Thoracic aorta (tissue), 2 donors: ENCODE measurements at regions not wholly inside any gene's neighbourhood (a gene's known extent, or its start where the extent isn't known, plus 50 kb on each side); places are given as distances from the start of the nearest gene placed in this dataset.
A peak's percentile ranks its signal among the peaks of the same experiment; 100 is the strongest.
"Not testable (repeated sequence)": the region's sequence is repeated elsewhere in the genome, so short reads cannot be mapped to it uniquely, and the experiment has no call there.

Experiments used
- ATAC-seq: fragments of 150-250 bp; one replicate; pipeline ENCODE4 v1.8.0; 2017; ENCODE audit warnings: low read depth; ENCODE audit not compliant: insufficient number of reproducible peaks, low FRiP score
- DNase-seq: peaks from one replicate; pipeline ENCODE4 v3.0.0-alpha.2; 2020; ENCODE audit warnings: low spot score
- H3K27ac ChIP-seq, 2 donors: fragments of 200-600 bp; sonication (generic); 1 replicate in 1 of 2; 2 replicates in 1 of 2; pipeline ENCODE4 v1.5.1; 2016; ENCODE audit warnings: mild to moderate bottlenecking in 2 of 2, moderate library complexity in 2 of 2
- H3K27me3 ChIP-seq: fragments of 200-600 bp; sonication (generic); replicated peaks from 2 replicates; pipeline ENCODE4 v1.6.0; 2016; ENCODE audit warnings: mild to moderate bottlenecking; ENCODE audit not compliant: insufficient read depth
- H3K36me3 ChIP-seq: fragments of 200-600 bp; sonication (generic); one replicate; pipeline ENCODE4 v1.5.1; 2016
- H3K4me1 ChIP-seq, 2 donors: fragments of 200-600 bp; sonication (generic); 1 replicate in 1 of 2; 2 replicates in 1 of 2; pipeline versions ENCODE4 v1.5.1 to v1.6.0; 2016; ENCODE audit warnings: low read depth in 2 of 2, mild to moderate bottlenecking in 1 of 2; ENCODE audit not compliant: control insufficient read depth in 1 of 2
- H3K4me3 ChIP-seq: fragments of 200-600 bp; sonication (generic); 2 replicates; pipeline ENCODE4 v1.5.1; 2016; ENCODE audit warnings: mild to moderate bottlenecking
- H3K9me3 ChIP-seq: fragments of 200-600 bp; sonication (generic); 2 replicates; pipeline ENCODE4 v1.5.1; 2016
- CTCF ChIP-seq: fragments of 200-600 bp; sonication (generic); IDR thresholded peaks from one replicate; pipeline ENCODE4 v1.5.1; 2019; ENCODE audit warnings: antibody characterized with exemption

- Histone ChIP-seq H3K4me3 (no peak overlapping the region), H3K27me3 (no peaks in the 10 kb centered on the region), H3K4me1 (peaks cover 34 to 69% of the 10 kb centered on the region in 2 donors), H3K9me3 (no peaks in the 10 kb centered on the region), H3K36me3 (no peaks in the 10 kb centered on the region), H3K27ac (peak overlapping the region; percentile 92 to 98)
- no peak for DNase-seq
- no peak for TF ChIP-seq CTCF
- ATAC-seq, result no peak
These were observed 190.6 kb downstream of the TBC1D2B start for GRCh38 chr15:77886805-77887448.

- peaks cover 34 to 66% of the 10 kb centered on the region in 2 donors for H3K4me1 ChIP-seq
- not testable (repeated sequence) for DNase-seq, H3K27me3 ChIP-seq, ATAC-seq, H3K9me3 ChIP-seq, H3K36me3 ChIP-seq, H3K4me3 ChIP-seq
- H3K27ac ChIP-seq, result peak overlapping the region; percentile 92 to 98
These were observed 191.5 kb downstream of the TBC1D2B start for GRCh38 chr15:77885877-77886500.

DNA sequence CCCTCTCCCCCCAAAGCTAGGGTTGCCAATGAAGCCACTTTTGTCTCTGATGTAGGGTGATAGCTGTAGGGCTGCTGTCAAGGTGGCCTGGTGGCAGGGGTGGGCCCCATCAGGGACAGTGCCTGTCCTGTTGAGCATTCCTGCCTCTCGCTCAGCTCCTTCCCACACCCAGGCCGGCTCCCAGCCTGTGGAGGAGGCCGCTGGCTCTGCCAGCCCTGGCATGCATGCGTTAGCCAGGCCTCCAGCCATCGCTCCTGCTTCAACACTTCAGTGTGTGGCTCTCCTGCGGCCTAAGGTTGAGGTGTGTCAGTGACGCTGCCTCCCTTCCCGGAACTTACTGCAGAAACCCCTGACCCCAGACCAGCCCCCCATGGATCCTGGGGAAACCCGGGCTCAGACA, 194.5 kb downstream of the TBC1D2B start:
- not testable (repeated sequence) for H3K4me3 ChIP-seq, H3K27me3 ChIP-seq, H3K9me3 ChIP-seq, H3K36me3 ChIP-seq, ATAC-seq, H3K27ac ChIP-seq, DNase-seq
- H3K4me1 ChIP-seq, result peaks cover 15 to 41% of the 10 kb centered on the region in 2 donors

DNA sequence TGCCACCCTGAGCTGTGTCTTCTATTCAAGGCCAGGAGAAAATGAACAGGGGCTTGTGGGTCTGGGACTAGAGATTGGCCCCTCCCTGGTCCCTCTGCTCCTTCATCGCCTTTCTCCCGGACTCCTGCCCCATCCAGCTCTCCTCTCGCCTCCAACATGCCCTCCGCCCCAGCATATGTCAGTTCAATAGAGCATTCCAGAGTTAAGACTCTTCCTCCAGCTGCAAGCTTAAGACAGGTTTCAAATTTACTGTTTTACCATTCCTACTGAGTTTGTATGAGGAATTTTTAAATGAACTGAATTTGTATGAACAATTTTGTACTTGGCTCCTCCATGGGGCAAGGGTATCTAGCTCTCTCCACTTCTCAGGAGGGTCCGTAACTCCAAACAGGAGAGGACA, 195.6 kb downstream of the TBC1D2B start:
- no peak overlapping the region for H3K27ac ChIP-seq
- H3K4me3 ChIP-seq, result no peak overlapping the region
- no peaks in the 10 kb centered on the region for H3K36me3 ChIP-seq
- H3K27me3 ChIP-seq, result no peaks in the 10 kb centered on the region
- DNase-seq, result no peak
- peaks cover 11 to 34% of the 10 kb centered on the region in 2 donors for H3K4me1 ChIP-seq
- no peak for TF ChIP-seq CTCF
- no peak for ATAC-seq
- no peaks in the 10 kb centered on the region for H3K9me3 ChIP-seq

GRCh38 chr15:77881535-77881934, 196.0 kb downstream of the TBC1D2B start:
- not testable (repeated sequence) for H3K27ac ChIP-seq

GRCh38 chr15:77879466-77879865, 198.0 kb downstream of the TBC1D2B start:
- ATAC-seq, H3K27ac ChIP-seq, H3K4me3 ChIP-seq, H3K36me3 ChIP-seq, H3K27me3 ChIP-seq, DNase-seq, H3K9me3 ChIP-seq: not testable (repeated sequence)
- peaks cover 0 to 24% of the 10 kb centered on the region in 2 donors for H3K4me1 ChIP-seq

More at GRCh38 chr15:77881535-77881934, 196.0 kb downstream of the TBC1D2B start:
- H3K27me3 ChIP-seq, H3K9me3 ChIP-seq, ATAC-seq, H3K4me3 ChIP-seq, H3K36me3 ChIP-seq, DNase-seq: not testable (repeated sequence)
- H3K4me1 ChIP-seq, result peaks cover 7 to 30% of the 10 kb centered on the region in 2 donors

- Histone ChIP-seq H3K4me3 (no peak overlapping the region), H3K27ac (no peak overlapping the region), H3K9me3 (no peaks in the 10 kb centered on the region), H3K27me3 (no peaks in the 10 kb centered on the region), H3K36me3 (no peaks in the 10 kb centered on the region), H3K4me1 (peaks cover 0 to 19% of the 10 kb centered on the region in 2 donors)
- DNase-seq (no peak), ATAC-seq (no peak)
- TF ChIP-seq CTCF, result no peak
These were observed 199.5 kb downstream of the TBC1D2B start for GRCh38 chr15:77877869-77878577.

DNA sequence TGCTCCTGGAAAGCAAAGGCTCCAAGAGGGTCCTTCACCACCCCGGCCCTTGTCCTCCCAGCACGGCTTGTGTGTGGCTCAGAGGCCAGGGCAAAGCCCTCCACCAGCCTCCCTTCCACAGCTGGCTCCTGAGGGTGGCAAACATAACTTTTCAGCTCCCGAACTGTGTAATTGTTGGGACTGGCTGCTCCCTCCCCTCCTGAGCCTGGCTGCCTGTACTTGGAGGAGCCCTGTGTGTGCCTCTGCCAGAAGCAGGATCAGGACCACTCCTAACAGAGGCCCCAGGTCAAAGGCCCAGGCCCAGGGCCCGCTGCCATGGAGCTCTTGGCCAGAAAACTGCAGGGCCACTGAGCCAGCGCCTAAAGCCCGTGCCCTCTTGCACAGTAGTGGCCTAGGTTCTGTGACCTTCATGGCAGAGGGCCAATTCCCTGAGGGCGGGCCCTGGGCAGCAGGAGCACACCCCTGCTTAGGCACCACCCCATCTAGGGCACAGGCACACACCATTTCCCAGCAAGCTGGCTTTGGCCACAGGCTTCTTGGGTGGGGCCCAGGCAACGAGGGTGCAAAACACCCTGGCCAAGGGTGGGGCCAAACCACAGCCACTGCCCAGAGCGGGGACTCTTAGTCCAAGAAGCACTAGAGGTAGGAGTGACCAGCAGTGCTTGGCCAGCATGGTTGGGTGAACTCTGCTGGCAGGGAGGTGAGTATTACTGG, 201.2 kb downstream of the TBC1D2B start:
- not testable (repeated sequence) for H3K36me3 ChIP-seq, H3K9me3 ChIP-seq, ATAC-seq, H3K27me3 ChIP-seq, DNase-seq, H3K4me3 ChIP-seq
- Histone ChIP-seq H3K4me1 (peaks cover 0 to 14% of the 10 kb centered on the region in 2 donors), H3K27ac (peak overlapping the region; percentile 31 to 78)
